Heart left ventricle (tissue), 16 donors: ENCODE measurements at regions not wholly inside any gene's neighbourhood (a gene's known extent, or its start where the extent isn't known, plus 50 kb on each side); places are given as distances from the start of the nearest gene placed in this dataset.
A peak's percentile ranks its signal among the peaks of the same experiment; 100 is the strongest.
"Not testable (repeated sequence)": the region's sequence is repeated elsewhere in the genome, so short reads cannot be mapped to it uniquely, and the experiment has no call there.

ENCODE experiments used
- ATAC-seq, 4 donors: fragments of 200-7000 bp; cut with Tn5 transposase; one replicate each; pipeline ENCODE4 v1.9.1; 2020 to 2022; ENCODE audit warnings: moderate library complexity in 4 of 4, mild to moderate bottlenecking in 3 of 4, moderate number of reproducible peaks in 1 of 4
- DNase-seq, 5 donors: peaks; one replicate each; pipeline ENCODE4 v3.0.0-alpha.2; 2020
- H3K27ac ChIP-seq, 12 donors: fragments of 200-600 bp; sonication (generic) in 4 of 12; one replicate each; pipeline versions ENCODE4 v1.5.0 to v1.8.0; 2016 to 2022; ENCODE audit warnings: mild to moderate bottlenecking in 2 of 12
- H3K27me3 ChIP-seq, 9 donors: fragments of 200-600 bp; sonication (generic) in 2 of 9; one replicate each; pipeline versions ENCODE4 v1.5.1 to v1.8.0; 2016 to 2022; ENCODE audit warnings: mild to moderate bottlenecking in 3 of 9
- H3K36me3 ChIP-seq, 9 donors: fragments of 200-600 bp; sonication (generic) in 2 of 9; one replicate each; pipeline versions ENCODE4 v1.5.0 to v1.8.0; 2018 to 2022; ENCODE audit warnings: mild to moderate bottlenecking in 2 of 9
- H3K4me1 ChIP-seq, 12 donors: fragments of 200-600 bp; sonication (generic) in 4 of 12; one replicate each; pipeline versions ENCODE4 v1.5.0 to v1.8.0; 2016 to 2022; ENCODE audit warnings: mild to moderate bottlenecking in 3 of 12
- H3K4me3 ChIP-seq, 12 donors: fragments of 200-600 bp; sonication (generic) in 4 of 12; one replicate each; pipeline versions ENCODE4 v1.5.0 to v1.8.0; 2017 to 2022; ENCODE audit warnings: mild to moderate bottlenecking in 9 of 12, moderate library complexity in 4 of 12
- H3K9me3 ChIP-seq, 12 donors: fragments of 200-600 bp; sonication (generic) in 4 of 12; one replicate each; pipeline versions ENCODE4 v1.5.0 to v1.8.0; 2016 to 2022; ENCODE audit warnings: mild to moderate bottlenecking in 1 of 12
- WGBS, 4 donors: extraction: QIAGEN DNeasy Blood & Tissue Kit in 2 of 4; methylation state at CpG; one replicate each; pipeline versions ENCODE4 v1.1.5 to v1.1.7; 2013 to 2018; 5-methylcytosine and 5-hydroxymethylcytosine counted together
- intact Hi-C, 10 donors: fragments of 100-400 bp; cut with DNase I; formaldehyde crosslinking; loops; one replicate each; pipeline versions ENCODE4 v1.11.1 to v1.14.2; 2022
- donor health status: ischemic (EF 13 %, LVEDD 7.1; RV severe dilation, severe dysfunction).
- donor health status: healthy with polysubstance abuse.
- donor health status: DM: no; HTN: yes; CAD: no.
- donor health status: DM: no; HTN: no; CAD: no.
- donor health status: ischemic (EF 25% LVEDD 6.9; RV normal size, moderate dysfunction).
- donor health status: ischemic (EF 25% LVEDD 5.7; RV mildly dilated, moderate dysfunction).
- donor health status: healthy.
- donor health status: DM: yes; HTN: yes; CAD: no.
- donor health status: ischemic (EF 35%, LVEDD 5.7; RV mildly dilated, moderate dysfunction).
- donor health status: nonischemic (EF 11% LVEDD 7.7; RV severe dilation, severe dysfunction).
- donor health status: DM: yes; HTN: yes; CAD: no.
- donor health status: PGD.
- donor health status: ischemic (EF 29% LVEDD 5.4; RV normal size, mild dysfunction).
- donor health status: nonischemic (EF 23%, LVEDD 6.1; RV moderate dilation, normal function).

GRCh38 chr1:149360351-149360750 is 114.5 kb upstream of the NBPF19 start:
- WGBS, 4 donors, result no CpG with 5 or more reads among the region's 3 CpGs
- H3K4me1 ChIP-seq, H3K4me3 ChIP-seq, intact Hi-C loops, H3K36me3 ChIP-seq, H3K9me3 ChIP-seq, ATAC-seq, H3K27me3 ChIP-seq, DNase-seq, H3K27ac ChIP-seq: not testable (repeated sequence)

GRCh38 chr1:149361310-149361709 is 113.5 kb upstream of the NBPF19 start:
- H3K4me3 ChIP-seq, H3K36me3 ChIP-seq, H3K4me1 ChIP-seq, DNase-seq, intact Hi-C loops, ATAC-seq, H3K27me3 ChIP-seq, H3K9me3 ChIP-seq, H3K27ac ChIP-seq: not testable (repeated sequence)
- no CpG with 5 or more reads among the region's 2 CpGs for WGBS, 4 donors

GRCh38 chr1:149364188-149364981 is 110.5 kb upstream of the NBPF19 start:
- H3K36me3 ChIP-seq, H3K4me1 ChIP-seq, H3K27ac ChIP-seq, intact Hi-C loops, H3K4me3 ChIP-seq, DNase-seq, ATAC-seq, H3K27me3 ChIP-seq, H3K9me3 ChIP-seq: not testable (repeated sequence)
- no CpG with 5 or more reads among the region's 1 CpG for WGBS, 4 donors

- H3K36me3 ChIP-seq, H3K9me3 ChIP-seq, H3K4me1 ChIP-seq, ATAC-seq, intact Hi-C loops, H3K4me3 ChIP-seq, H3K27me3 ChIP-seq, H3K27ac ChIP-seq, DNase-seq: not testable (repeated sequence)
- WGBS, 4 donors, result 81 to 100% (median 96%) methylated on average over 1 of the region's 1 CpG
Measured at GRCh38 chr1:149366402-149366801, 108.4 kb upstream of the NBPF19 start.

GRCh38 chr1:149367472-149368044 is 107.3 kb upstream of the NBPF19 start:
- H3K4me3 ChIP-seq, H3K36me3 ChIP-seq, H3K27me3 ChIP-seq, H3K9me3 ChIP-seq, ATAC-seq, H3K27ac ChIP-seq, intact Hi-C loops, H3K4me1 ChIP-seq, DNase-seq: not testable (repeated sequence)
- WGBS, 4 donors, result 53 to 66% (median 56%) methylated on average over 2 of the region's 3 CpGs

DNA sequence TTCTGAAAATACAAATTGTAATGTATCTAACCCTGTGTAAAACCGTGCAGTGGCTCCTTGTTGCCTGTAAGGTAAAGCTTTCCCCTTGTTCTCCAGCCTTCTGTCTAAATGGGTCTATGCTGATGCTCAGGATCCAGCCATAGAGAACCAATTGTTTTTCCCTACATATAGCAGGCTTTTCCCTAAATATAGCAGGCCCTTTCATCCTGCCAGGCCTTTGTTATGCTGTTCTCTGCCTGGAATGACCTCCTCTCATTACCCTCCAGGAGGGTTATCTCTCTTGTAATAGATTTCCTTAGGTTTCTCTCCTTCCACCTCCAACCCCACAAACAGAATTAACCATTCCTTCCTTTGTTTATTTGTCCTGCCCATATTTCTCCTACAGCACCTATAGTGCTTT is 106.5 kb upstream of the NBPF19 start:
- ATAC-seq, H3K36me3 ChIP-seq, H3K9me3 ChIP-seq, DNase-seq, H3K4me3 ChIP-seq, H3K4me1 ChIP-seq, H3K27me3 ChIP-seq, intact Hi-C loops, H3K27ac ChIP-seq: not testable (repeated sequence)
- WGBS, 4 donors, result 45 to 83% (median 69%) methylated on average over 1 of the region's 1 CpG

- peak in 1 of 4 donors; percentile 58 for ATAC-seq
- intact Hi-C loops, result not testable (repeated sequence)
Measured at GRCh38 chr1:149369081-149369480, 105.8 kb upstream of the NBPF19 start.

GRCh38 chr1:149371955-149372354 is 102.9 kb upstream of the NBPF19 start:
- intact Hi-C loops, H3K4me1 ChIP-seq, H3K27ac ChIP-seq, H3K27me3 ChIP-seq, DNase-seq, H3K4me3 ChIP-seq, ATAC-seq, H3K36me3 ChIP-seq, H3K9me3 ChIP-seq: not testable (repeated sequence)
- 83 to 100% (median 92%) methylated on average over 1 of the region's 4 CpGs for WGBS, 4 donors

More at GRCh38 chr1:149369081-149369480, 105.8 kb upstream of the NBPF19 start:
- WGBS, 4 donors, result no CpG with 5 or more reads among the region's 1 CpG
- not testable (repeated sequence) for H3K27me3 ChIP-seq, H3K4me3 ChIP-seq, DNase-seq, H3K27ac ChIP-seq, H3K36me3 ChIP-seq, H3K9me3 ChIP-seq, H3K4me1 ChIP-seq

- DNase-seq, H3K4me3 ChIP-seq, H3K4me1 ChIP-seq, H3K27ac ChIP-seq, H3K36me3 ChIP-seq, ATAC-seq, intact Hi-C loops, H3K27me3 ChIP-seq, H3K9me3 ChIP-seq: not testable (repeated sequence)
- WGBS, 4 donors, result 45 to 82% (median 61%) methylated on average over 1 to 2 of the region's 3 CpGs
Measured at GRCh38 chr1:149378462-149378861, 96.4 kb upstream of the NBPF19 start.
